ENCODE measurements at regions not wholly inside any gene's neighbourhood (a gene's known extent, or its start where the extent isn't known, plus 50 kb on each side); places are given as distances from the start of the nearest gene placed in this dataset.
"Not testable (repeated sequence)": the region's sequence is repeated elsewhere in the genome, so short reads cannot be mapped to it uniquely, and the experiment has no call there.

DNA sequence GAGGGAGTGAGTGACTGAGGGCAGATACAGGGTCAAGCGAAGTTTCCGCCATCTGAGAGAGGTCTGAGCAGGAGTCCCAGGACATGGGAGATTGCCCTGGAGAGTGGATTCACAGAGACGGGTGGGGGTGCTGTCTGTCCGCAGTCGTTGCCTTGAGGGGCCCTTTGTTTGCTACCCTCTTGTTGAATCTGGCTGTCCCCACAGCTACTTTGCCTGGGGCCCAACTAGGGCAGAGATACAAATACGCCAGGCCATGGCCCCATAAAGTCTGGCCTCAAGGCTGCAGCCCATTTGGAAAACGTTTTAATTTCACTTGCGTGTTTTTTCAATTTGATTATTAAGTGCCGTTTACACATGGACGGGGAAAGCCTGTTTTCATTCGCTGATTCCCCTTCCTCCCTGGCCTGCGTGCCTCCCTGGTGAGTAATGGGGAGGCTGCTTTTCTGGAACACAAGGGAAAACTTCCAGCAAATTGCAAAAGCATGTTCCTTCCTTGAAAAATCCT, 134.4 kb downstream of the SMIM20 start:
- no peak for DNase-seq

DNA sequence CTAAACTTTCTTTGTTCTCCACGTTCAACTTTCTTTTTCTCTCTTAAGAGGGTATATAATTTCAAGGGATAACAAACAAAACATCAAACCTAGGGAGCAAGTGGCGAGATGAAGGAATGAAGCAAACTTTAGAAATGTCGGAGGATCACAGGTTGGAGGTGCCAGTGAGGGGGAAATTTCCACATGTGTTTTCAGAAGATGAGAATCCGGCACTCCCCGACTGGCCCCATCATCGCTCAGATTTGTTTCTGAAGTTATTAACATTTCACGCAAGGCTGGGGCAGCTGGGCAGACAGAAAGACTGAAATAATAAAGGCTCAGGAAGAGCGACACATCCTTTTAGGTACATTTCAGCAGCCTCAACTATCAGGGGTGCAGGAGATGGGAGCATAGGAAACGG, 134.9 kb downstream of the SMIM20 start:
- DNase-seq = no peak

DNA sequence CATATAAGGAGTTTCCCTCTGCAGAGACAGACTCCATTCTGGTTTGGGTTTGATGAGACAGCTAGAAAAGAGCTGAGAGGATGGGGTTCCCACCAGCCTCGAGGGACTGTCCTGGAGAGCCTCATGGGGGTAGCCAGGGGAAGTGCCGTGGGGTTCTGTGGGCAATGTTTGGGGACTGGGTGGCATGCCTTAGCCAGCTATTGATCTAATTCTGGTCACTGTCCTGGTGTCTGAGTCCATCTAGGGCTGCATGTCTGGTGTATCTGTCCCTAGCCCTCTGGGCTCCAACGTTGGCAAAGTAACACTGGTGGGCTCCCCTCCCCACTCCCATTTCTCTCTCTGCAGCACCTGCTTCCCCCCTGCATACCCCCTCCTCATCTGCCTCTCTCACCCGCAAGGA, 135.4 kb downstream of the SMIM20 start:
- DNase-seq = no peak

DNA sequence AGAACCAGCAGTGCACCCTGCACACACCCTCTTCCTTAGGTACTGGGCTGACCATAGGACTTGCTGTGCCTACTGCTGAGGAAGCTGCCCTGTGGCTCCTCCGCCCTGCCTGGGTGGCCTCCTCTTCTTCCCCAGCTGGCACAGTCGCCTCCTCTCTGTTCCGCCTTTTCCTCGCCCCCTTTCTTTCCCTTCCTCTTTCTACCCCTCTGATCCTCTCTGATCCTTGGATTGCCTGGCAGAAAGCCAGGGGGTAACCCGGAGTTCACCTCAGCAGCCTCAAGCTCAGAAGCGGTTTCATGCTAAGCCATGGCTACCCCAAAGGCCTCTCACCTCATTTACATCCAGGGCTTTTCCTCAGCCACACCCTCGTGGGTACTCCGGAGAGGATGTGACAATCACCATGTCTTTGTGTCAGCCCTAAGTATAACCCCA, 136.2 kb downstream of the SMIM20 start:
- no peak for DNase-seq

DNA sequence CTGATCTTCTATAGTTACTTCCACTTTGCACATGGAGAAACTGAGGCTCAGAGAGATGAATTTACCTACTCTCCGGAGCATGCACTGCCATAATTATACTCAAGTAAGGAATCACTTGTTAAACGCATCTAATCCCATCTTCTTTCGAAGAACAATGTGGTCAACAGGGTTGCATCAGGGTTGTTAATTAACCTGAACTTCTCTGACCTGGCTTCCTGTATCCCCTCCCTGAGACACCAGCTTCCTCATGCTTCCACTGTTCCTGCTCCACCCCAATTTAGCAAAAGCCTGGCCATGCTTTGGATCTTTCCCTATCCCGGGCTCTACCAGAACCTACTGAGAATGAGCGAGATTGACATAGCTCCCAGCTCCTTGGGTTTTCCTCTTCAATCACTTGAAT, 136.7 kb downstream of the SMIM20 start:
- DNase-seq = no peak

DNA sequence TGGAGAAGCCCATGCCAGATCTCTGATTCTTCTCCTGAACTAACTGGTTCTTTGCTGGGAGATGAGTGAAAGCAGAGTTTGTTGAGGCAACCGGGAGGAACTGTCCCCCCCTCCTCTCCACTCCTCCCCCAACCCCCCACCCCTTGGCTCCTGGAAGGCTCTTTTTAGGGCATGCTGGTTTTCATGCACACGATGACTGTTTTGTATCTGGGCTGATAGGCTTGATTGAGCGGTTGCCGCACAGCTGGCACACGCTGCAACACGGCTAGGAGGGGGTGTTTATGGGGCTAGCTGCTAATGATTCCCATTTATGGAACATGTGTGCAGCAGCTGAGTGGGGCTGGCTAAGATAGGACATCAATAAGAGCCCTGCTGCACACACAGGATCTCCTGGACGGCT, 137.2 kb downstream of the SMIM20 start:
- no peak for DNase-seq

DNA sequence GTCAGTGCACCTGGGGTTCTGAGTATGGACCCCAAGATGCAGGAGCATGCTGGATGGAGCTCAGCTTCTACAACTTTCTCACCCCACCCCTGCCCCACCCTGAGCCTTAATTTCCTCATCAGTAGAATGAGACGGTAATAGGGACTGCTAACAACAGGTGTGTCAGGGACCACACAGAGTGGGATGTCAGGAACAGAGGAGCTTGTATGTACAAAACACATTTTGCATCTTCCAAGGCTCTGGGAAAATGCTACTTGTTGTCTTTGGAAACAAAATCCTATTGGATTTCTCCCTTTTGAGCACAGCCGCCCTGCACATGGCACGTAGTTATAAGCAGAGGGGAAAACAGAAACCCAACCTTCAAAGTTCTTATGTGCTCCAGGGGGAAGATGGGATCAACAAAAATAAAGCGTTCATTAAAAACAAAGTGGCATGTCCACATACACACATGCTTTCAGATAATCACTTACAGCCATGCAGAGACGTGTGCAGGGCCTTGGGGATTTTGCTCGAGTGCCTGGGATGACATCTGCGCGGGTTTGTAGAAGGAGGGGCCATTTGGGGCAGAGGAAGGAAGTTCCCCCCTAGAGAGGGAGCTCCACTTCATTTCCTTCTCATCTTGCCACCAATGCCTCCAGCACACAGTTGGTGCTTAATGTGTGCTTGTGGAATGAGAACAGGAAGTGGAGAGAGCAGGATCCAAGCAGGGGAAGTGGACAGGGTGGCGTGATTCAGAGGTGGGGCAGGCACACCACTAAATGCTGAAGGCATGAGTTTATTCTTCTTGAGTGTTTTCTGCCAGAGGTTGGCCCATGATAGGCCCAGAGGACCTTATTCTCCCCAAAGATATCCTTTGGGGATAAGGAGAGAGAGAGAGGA, 138.9 kb downstream of the SMIM20 start:
- DNase-seq = no peak

DNA sequence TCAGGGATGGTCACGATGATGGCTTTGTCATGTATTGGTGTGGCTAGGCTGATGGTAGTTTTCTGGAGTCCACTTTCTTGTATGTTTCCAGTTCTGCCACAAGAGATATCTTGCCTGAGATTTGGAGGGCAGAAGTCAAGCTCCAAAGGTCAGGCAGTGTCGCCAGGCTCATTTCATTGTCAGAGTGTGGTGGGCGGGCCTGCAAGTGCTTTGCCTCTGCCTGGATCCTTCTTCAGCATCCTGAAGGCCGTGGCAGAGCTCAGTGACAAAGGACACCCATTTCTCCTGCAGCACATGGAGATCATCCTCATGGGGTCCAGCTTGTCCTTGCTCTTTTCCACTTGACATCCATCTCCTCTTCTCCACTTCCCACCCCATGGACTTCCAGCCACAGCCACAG, 139.7 kb downstream of the SMIM20 start:
- no peak for DNase-seq

DNA sequence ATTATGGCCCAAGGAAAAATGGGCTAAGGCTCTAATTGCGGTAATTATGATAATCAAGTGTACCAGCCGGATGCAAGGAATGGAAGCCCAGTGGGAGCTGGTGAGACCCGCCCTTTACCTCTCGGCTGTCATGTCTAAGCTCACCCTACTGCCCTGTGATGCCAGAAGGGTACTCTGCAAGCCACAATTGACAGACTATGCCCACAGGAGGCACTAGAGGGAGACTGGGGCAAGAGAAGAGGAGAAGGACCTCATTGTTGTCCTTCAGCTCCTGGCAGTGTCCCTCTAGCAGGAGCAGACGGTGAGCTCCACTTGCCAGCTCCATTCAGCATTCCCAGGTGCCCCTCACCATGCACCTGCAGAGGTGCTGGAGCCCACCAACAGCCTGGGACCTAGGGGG, 141.8 kb downstream of the SMIM20 start:
- DNase-seq = no peak

DNA sequence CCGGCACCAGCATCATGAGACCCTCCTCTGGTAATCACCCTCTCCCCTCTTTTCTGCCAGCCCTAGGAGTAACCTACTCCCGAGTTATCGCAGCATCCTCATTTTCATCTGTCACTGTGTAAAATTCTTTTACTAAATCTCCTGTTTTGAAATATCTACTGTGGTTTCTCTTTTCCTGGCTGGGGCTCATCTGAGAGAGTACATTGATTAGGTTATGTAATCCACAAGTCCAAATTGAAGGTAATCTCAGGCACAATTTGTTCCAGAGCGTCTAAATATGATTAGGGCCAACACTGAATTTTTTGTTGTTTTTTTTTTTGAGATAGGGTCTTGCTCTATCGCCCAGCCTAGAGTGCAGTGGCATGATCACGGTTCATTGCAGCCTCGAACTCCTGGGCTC, 142.4 kb downstream of the SMIM20 start:
- no peak for DNase-seq

DNA sequence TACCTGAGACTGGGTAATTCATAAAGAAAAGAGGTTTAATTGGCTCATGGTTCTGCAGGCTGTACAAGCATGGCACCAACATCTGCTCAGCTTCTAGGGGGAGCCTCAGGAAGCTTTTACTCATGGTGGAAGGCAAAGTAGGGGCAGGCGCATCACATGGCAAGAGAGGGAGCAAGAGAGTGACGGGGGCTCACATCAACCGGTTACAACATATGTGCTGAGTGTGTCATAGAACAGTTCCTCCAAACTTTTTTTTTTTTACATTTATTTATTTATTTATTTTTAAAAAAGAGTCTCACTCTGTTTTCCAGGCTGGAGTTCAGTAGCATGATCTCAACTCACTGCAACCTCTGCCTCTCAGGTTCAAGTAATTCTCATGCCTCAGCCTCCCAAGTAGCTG, 143.8 kb downstream of the SMIM20 start:
- DNase-seq = not testable (repeated sequence)

DNA sequence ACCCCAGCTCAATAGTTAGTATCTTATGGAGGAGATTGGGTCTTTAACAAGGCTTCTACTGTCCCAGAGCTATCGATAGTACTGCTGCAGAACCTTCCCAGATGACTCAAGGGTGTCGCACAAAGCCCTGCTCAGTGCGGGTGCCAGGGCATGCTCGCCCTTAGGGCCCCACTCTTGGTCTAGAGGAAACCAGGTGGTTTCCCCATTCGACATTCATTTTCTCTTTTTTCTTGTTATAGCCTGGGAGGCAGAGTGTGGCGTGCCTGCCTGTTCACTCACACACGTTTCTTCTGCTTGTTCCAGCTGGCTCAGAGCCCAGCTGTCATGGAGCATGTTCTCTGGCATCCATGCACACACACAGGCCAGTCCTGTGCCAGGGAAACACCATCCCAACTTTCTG, 144.5 kb downstream of the SMIM20 start:
- DNase-seq = no peak

DNA sequence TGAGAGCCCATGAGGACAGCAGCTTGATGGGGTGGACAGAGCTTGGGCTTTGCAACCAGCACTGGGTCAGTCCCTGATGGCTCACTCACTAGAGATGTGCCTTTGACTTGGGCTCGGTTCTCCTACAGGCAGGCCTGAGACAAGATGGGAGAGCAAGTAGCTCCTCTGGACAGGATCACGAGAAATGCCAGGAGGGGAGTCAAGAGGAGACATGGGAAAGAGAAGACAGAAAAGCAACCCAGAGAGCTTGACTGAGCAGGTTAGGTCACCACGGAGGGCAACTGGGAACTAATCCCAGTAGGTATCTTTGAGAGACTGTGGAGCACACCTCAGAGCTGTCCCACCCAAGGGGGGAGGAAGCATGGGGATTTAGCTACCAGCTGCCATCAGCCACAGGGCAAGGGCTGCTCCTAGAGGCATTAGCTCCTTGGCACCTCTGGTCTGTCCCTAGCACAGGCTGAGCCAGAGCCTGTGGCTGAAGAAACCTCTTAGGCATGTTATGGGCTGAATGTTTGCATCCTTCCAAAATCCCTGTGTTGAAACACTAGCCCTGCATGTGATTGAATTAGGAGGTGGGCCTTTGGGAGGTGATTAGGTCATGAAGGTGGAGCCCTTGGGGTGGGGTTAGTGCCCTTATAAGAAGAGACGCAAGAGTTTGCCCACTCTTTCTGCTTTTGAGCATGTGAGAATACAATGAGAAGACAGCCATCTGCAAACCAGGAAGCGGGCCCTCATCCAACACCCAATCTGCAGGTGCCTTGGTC, 145.6 kb downstream of the SMIM20 start:
- no peak for DNase-seq

DNA sequence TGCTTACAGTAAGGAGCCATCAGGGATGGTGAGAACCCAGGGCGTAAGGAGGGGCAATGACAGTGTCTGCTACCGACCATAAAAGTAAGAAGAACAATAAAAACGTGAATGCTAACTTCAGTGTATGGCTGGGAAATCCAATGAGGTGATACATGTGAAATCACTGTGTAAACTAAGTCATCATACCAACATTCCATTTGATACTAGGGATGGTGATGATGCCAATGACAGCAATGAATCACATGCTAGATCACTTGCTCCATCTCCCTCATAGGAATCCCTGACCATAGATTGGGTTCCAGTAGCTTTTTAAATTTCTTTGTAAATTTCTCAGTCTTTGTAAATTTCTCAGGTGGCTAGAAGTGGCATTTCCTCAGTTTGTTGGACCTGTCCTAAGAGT, 146.3 kb downstream of the SMIM20 start:
- no peak for DNase-seq

DNA sequence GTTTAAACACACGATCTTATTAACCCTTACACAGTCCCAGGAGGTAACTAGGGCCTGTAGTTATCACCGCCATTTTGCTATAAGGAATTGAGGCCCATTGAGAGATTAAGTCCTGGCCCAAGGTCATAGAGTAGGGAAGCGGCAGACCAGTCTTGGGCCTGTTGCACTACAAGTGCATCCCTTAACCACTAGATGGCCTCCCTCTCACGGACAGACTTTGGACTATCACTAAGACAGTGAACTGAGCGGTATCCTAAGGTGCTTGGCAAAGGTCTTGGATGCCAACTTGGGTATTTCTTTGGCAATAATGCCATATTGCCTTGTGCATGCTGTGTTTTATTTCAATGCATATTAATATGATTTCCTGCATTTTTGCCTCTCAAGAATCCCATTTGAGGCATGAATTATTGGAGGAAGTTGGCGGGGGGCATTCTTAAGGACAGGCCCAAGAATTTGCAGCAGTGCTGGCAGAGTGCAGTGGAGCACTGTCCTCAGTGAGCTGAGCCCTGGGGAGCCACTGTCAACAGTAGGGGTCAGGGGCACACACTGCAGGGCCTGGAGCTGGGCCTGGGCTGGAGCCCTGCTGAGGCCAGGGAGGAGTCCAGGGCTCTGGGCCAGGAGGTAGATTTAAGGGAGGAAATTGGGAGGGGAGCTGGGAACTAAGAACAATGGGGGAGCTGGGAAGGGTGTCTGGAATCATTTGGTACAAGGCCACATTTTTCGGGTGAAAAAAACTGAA, 147.4 kb downstream of the SMIM20 start:
- no peak for DNase-seq

DNA sequence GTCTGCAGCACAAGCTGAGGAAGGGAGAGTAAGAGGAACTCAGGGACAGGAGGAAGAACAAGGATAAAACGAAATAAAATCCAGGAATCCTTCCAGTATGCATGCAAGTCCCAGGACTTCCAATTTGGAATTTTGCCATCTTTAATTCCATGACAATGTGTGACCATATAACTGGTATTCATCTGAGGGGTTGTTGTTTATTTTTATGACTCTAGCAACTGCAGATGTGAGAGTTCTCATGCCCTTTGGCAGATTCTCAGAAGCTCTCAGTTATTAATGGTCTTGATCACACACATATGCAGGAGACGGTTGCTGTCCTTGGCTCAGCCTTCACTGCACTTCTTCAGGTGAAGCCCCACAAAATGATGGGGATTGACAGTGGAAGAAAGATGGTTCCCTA, 148.2 kb downstream of the SMIM20 start:
- DNase-seq = no peak

DNA sequence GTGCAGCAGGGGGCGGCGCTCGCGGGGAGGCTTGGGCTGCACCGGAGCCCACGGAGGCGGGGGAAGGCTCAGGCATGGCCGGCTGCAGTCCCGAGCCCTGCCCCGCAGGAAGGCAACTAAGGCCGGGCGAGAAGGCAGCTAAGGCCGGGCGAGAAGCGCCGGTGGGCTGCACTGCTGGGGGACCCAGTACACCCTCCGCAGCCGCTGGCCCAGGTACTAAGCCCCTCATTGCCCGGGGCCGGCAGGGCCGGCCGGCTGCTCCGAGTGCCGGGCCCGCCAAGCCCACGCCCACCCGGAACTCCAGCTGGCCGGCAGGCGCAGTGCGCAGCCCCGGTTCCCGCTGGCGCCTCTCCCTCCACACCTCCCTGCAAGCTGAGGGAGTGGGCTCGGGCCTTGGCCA, 150.0 kb downstream of the SMIM20 start:
- DNase-seq = not testable (repeated sequence)

DNA sequence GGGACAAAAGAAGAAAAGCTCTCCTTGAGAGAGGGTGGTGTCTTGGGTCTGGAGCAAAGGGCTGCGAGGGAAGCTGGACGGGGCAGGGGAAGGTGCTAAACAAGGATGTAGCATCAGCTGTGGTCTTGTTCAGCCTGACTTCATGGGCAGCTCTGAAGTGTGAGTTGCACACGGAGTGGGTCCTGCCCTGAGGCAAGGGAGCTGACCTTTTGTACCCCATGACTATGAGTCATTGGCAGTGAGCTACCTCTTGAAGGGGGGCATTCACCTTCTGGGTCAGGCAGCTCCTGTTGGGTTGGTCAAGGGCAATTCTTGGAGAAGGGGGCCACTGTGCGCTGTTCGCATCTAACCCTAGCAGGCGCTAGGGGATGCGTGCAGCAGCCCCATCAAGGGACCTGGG, 151.8 kb downstream of the SMIM20 start:
- DNase-seq = no peak

DNA sequence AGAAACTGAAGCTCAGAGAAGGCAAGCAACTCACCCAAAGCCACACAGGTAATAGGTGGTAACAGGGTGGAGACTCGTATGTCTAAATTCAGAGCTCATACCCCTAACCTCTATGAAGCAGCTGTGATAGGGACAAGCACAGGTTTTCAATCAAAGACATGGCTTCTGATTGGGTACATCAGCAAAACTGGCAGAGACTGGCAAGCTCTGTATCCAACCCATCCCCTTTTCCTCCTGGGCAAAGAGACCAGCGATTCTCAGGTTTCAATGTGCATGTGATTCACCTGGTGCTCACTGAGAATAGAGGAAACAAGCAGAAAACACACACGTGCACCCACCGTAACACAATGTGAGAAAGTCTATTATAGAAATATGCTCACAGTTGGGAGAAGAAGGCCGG, 153.0 kb downstream of the SMIM20 start:
- no peak for DNase-seq

DNA sequence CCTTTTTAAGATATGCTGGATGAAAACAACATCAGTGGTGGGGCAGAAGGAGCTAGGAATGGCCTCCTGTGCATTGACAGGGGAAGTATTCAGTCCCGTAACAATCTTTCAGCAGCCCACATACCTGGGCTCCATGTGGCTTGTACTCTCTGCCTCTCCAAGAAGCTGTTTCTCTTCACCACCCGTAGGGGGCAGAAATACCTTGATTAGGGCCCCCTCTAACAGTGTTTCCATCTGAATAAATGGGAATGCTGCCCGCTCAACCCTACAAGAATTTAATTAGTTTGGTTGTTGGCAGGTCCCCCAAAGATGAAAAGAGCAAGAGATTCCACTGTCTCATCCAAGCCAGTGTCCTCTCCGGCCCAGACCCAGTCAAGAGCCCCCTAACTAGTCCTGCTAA, 155.2 kb downstream of the SMIM20 start:
- DNase-seq = no peak

DNA sequence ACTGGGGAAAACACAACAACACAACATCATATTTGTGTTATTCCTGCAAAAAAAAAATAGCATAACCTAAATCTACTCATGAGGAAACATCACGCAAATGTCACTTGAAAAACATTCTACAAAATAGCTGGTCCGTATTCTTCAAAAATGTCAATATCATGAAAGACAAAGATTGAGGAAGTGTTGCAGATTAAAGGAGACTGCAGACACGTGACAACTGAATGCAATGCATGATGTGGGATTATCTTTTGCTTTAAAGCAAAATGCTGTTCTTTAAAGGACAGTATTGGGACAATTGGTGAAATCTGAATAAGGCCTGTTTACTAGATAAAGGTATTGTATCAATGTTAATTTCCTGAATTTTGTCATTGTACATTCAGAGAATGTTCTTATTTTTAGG, 157.7 kb downstream of the SMIM20 start:
- no peak for DNase-seq

DNA sequence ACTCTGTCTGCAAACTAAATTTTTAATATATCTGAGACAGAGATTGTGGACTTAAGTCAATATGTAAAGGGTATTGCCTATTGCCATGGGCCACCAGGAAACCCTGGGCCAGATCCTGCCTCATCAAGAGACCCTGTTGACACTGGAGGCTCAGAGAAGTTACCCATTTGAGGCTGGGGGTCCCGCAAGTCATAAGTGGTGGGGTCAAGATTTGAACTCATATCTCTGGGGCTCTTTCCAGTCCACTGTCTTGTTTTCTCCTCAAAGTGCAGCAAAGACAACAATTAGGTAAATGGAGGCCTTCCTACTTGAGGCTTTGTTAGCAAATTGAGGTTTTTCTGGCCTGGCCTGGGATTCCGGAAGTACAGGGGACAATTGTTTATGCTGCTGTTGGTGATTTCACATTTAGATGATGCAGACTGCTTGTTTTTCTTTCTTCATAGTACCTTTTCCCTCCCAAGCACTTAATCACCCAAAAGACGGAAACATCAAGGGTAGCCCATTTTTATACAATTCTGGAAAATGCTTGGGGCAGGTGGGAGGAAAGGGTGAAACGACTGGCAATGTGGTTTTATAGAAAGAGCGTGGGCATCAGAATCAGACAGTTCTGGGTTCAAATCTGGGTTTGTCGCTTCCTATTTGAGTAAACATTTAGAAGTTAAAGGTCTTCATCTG, 160.0 kb downstream of the SMIM20 start:
- no peak for DNase-seq
